H9 (cell line): ENCODE measurements at regions not wholly inside any gene's neighbourhood (a gene's known extent, or its start where the extent isn't known, plus 50 kb on each side); places are given as distances from the start of the nearest gene placed in this dataset.

Experiments used
- DNase-seq: peaks from one replicate; pipeline ENCODE4 v3.0.0-alpha.2; 2017
- H2AFZ ChIP-seq: one replicate; pipeline ENCODE4 v1.6.1; 2013; ENCODE audit warnings: mild to moderate bottlenecking, low read length, control low read depth, moderate library complexity
- H2AK5ac ChIP-seq: 2 replicates; pipeline ENCODE4 v1.6.1; 2013; ENCODE audit warnings: low read length, control low read depth, mixed read lengths; ENCODE audit not compliant: insufficient read length
- H2BK120ac ChIP-seq: one replicate; pipeline ENCODE4 v1.6.1; 2013; ENCODE audit warnings: low read depth, mild to moderate bottlenecking, low read length, control low read depth, inconsistent platforms; ENCODE audit not compliant: poor library complexity, severe bottlenecking
- H2BK12ac ChIP-seq: 2 replicates; pipeline ENCODE4 v1.6.1; 2013; ENCODE audit warnings: low read length, control low read depth, mixed read lengths, low read depth; ENCODE audit not compliant: insufficient read length
- H2BK15ac ChIP-seq: 2 replicates; pipeline ENCODE4 v1.6.1; 2013; ENCODE audit warnings: low read depth, low read length, control low read depth
- H2BK20ac ChIP-seq: one replicate; pipeline ENCODE4 v1.6.1; 2013; ENCODE audit warnings: low read depth, mild to moderate bottlenecking, low read length, control low read depth, inconsistent platforms; ENCODE audit not compliant: poor library complexity, severe bottlenecking
- H2BK5ac ChIP-seq: 2 replicates; pipeline ENCODE4 v1.6.1; 2013; ENCODE audit warnings: low read length, control low read depth, mixed read lengths; ENCODE audit not compliant: insufficient read length
- H3K14ac ChIP-seq: 2 replicates; pipeline ENCODE4 v1.6.1; 2013; ENCODE audit warnings: low read length, control low read depth; ENCODE audit not compliant: insufficient read depth
- H3K18ac ChIP-seq: 2 replicates; pipeline ENCODE4 v1.6.1; 2013; ENCODE audit warnings: low read depth, mild to moderate bottlenecking, mixed read lengths, low read length, control low read depth; ENCODE audit not compliant: insufficient read length
- H3K23ac ChIP-seq: 2 replicates; pipeline ENCODE4 v1.6.1; 2013; ENCODE audit warnings: low read length, control low read depth, mixed read lengths, low read depth; ENCODE audit not compliant: insufficient read length
- H3K23me2 ChIP-seq: 2 replicates; pipeline ENCODE4 v1.6.1; 2013; ENCODE audit warnings: low read depth, mild to moderate bottlenecking, mixed read lengths, low read length, control low read depth; ENCODE audit not compliant: insufficient read length, poor library complexity, severe bottlenecking
- H3K27ac ChIP-seq: 2 replicates; pipeline ENCODE4 v1.5.1; 2013; ENCODE audit warnings: low read length, control low read depth, mixed read lengths, low read depth; ENCODE audit not compliant: insufficient read length
- H3K27me3 ChIP-seq: 2 replicates; pipeline ENCODE4 v1.6.1; 2013; ENCODE audit warnings: low read length, control low read depth, inconsistent platforms; ENCODE audit not compliant: insufficient read depth
- H3K4ac ChIP-seq: 2 replicates; pipeline ENCODE4 v1.6.1; 2013; ENCODE audit warnings: low read depth, mild to moderate bottlenecking, control low read depth, inconsistent platforms, low read length, moderate library complexity
- H3K4me1 ChIP-seq: 2 replicates; pipeline ENCODE4 v1.6.1; 2013; ENCODE audit warnings: low read length, control low read depth, inconsistent platforms; ENCODE audit not compliant: insufficient read depth
- H3K4me2 ChIP-seq: 2 replicates; pipeline ENCODE4 v1.6.1; 2013; ENCODE audit warnings: low read length, control low read depth, mixed read lengths; ENCODE audit not compliant: insufficient read length, insufficient read depth
- H3K56ac ChIP-seq: 2 replicates; pipeline ENCODE4 v1.6.1; 2013; ENCODE audit warnings: low read depth, mild to moderate bottlenecking, mixed read lengths, low read length, control low read depth; ENCODE audit not compliant: insufficient read length
- H3K79me1 ChIP-seq: 2 replicates; pipeline ENCODE4 v1.6.1; 2013; ENCODE audit warnings: low read depth, mild to moderate bottlenecking, moderate library complexity, low read length, control low read depth, inconsistent platforms; ENCODE audit not compliant: insufficient read depth, poor library complexity, severe bottlenecking
- H3K79me2 ChIP-seq: 2 replicates; pipeline ENCODE4 v1.6.1; 2013; ENCODE audit warnings: low read length, control low read depth, inconsistent platforms; ENCODE audit not compliant: insufficient read depth
- H3K9ac ChIP-seq: 2 replicates; pipeline ENCODE4 v1.6.1; 2013; ENCODE audit warnings: low read length, control low read depth, mixed read lengths; ENCODE audit not compliant: insufficient read length; ENCODE audit errors: extremely low read depth
- H3K9me3 ChIP-seq: one replicate; pipeline ENCODE4 v1.6.1; 2013; ENCODE audit warnings: low read depth, low read length, inconsistent platforms; ENCODE audit not compliant: control insufficient read depth
- H3T11ph ChIP-seq: one replicate; pipeline ENCODE4 v1.6.1; 2013; ENCODE audit warnings: mild to moderate bottlenecking, low read length, control low read depth, inconsistent platforms
- H4K20me1 ChIP-seq: one replicate; pipeline ENCODE4 v1.6.1; 2013; ENCODE audit not compliant: control insufficient read depth, insufficient read length, insufficient read depth
- H4K5ac ChIP-seq: 2 replicates; pipeline ENCODE4 v1.6.1; 2013; ENCODE audit warnings: low read depth, mild to moderate bottlenecking, mixed read lengths, low read length, control low read depth; ENCODE audit not compliant: insufficient read length
- H4K8ac ChIP-seq: replicated peaks from 2 replicates; pipeline ENCODE4 v1.6.1; 2013; ENCODE audit warnings: low read length, control low read depth, mixed read lengths, low read depth; ENCODE audit not compliant: insufficient read length
- H4K91ac ChIP-seq: 2 replicates; pipeline ENCODE4 v1.6.1; 2013; ENCODE audit warnings: low read depth, mild to moderate bottlenecking, moderate library complexity, mixed read lengths, low read length, control low read depth; ENCODE audit not compliant: insufficient read length
- H3K27ac Mint-ChIP-seq, 3 experiments: 2 replicates in 2 of 3; 3 replicates in 1 of 3; pipeline ENCODE4 v1.8.0; 2020 to 2021; ENCODE audit warnings: mixed read lengths in 3 of 3, mild to moderate bottlenecking in 1 of 3, moderate library complexity in 1 of 3
- H3K27me3 Mint-ChIP-seq: 2 replicates; pipeline ENCODE4 v1.8.0; 2021; ENCODE audit warnings: low read depth, mild to moderate bottlenecking, moderate library complexity, mixed read lengths
- H3K36me3 Mint-ChIP-seq, 3 experiments: 2 replicates in 2 of 3; 3 replicates in 1 of 3; pipeline ENCODE4 v1.8.0; 2020 to 2021; ENCODE audit warnings: low read depth in 3 of 3, mixed read lengths in 3 of 3; ENCODE audit not compliant: insufficient read depth in 1 of 3
- H3K4me1 Mint-ChIP-seq, 2 experiments: 2 replicates each; pipeline ENCODE4 v1.8.0; 2020; ENCODE audit warnings: mixed read lengths in 2 of 2
- H3K4me3 Mint-ChIP-seq, 2 experiments: 2 replicates in 1 of 2; 3 replicates in 1 of 2; pipeline ENCODE4 v1.8.0; 2020 to 2021; ENCODE audit warnings: mild to moderate bottlenecking in 2 of 2, mixed read lengths in 2 of 2, moderate library complexity in 1 of 2
- H3K9me3 Mint-ChIP-seq, 2 experiments: 2 replicates in 1 of 2; 3 replicates in 1 of 2; pipeline ENCODE4 v1.8.0; 2020; ENCODE audit warnings: mild to moderate bottlenecking in 2 of 2, mixed read lengths in 2 of 2, moderate library complexity in 1 of 2
- CTCF ChIP-seq: fragments of 200-600 bp; sonication (generic); conservative IDR thresholded peaks from 3 replicates; pipeline ENCODE4 v1.8.0; 2021; ENCODE audit warnings: antibody characterized with exemption, mild to moderate bottlenecking
- WGBS: extraction: QIAGEN DNeasy Blood & Tissue Kit; methylation state at CpG from one replicate; pipeline ENCODE4 v1.1.7; 2013; ENCODE audit warnings: missing lambda C conversion rate, low lambda C conversion rate, mixed read lengths; ENCODE audit not compliant: insufficient read length; ENCODE audit errors: extremely low coverage; 5-methylcytosine and 5-hydroxymethylcytosine counted together

- Mint-ChIP-seq H3K4me3 (no peak overlapping the region), H3K36me3 (no peaks in the 10 kb centered on the region), H3K4me1 (peaks cover 23 to 32% of the 10 kb centered on the region in 2 experiments), H3K27me3 (peaks cover 11% of the 10 kb centered on the region), H3K27ac (peak overlapping the region in 1 of 3 experiments; percentile 72; a peak in 2 of 7 replicates), H3K9me3 (no peaks in the 10 kb centered on the region)
- H3K9ac ChIP-seq, result no peak overlapping the region
- H2BK120ac ChIP-seq, result no peak overlapping the region
- no peak overlapping the region for H3K56ac ChIP-seq
- peak overlapping the region; percentile 83 for H4K91ac ChIP-seq
- no peak overlapping the region for H2BK5ac ChIP-seq
- TF ChIP-seq CTCF, result no peak
- no peak overlapping the region for H2AFZ ChIP-seq
- H3K18ac ChIP-seq, result no peak overlapping the region
- no peaks in the 10 kb centered on the region for H3K4me1 ChIP-seq
- H4K5ac ChIP-seq, result no peak overlapping the region
- no peak for DNase-seq
- no peaks in the 10 kb centered on the region for H3K9me3 ChIP-seq
- no peaks in the 10 kb centered on the region; the same call in 1 of the 2 replicates for H3K27me3 ChIP-seq
- no peak overlapping the region for H3K4ac ChIP-seq
- no peaks in the 10 kb centered on the region for H3K79me1 ChIP-seq
- no peak overlapping the region for H2BK20ac ChIP-seq
- H3K27ac ChIP-seq, result no peak overlapping the region
- H4K20me1 ChIP-seq, result no peaks in the 10 kb centered on the region
- no peak overlapping the region for H2BK15ac ChIP-seq
- H3K79me2 ChIP-seq, result no peaks in the 10 kb centered on the region
- H3K4me2 ChIP-seq, result no peak overlapping the region
- H3K23ac ChIP-seq, result no peak overlapping the region
- no peak overlapping the region for H2AK5ac ChIP-seq
- no peak overlapping the region for H3T11ph ChIP-seq
- no peak overlapping the region for H2BK12ac ChIP-seq
- H4K8ac ChIP-seq, result no peak overlapping the region
- H3K14ac ChIP-seq, result no peak overlapping the region
- H3K23me2 ChIP-seq, result no peaks in the 10 kb centered on the region
- no CpG with 5 or more reads among the region's 5 CpGs for WGBS
Measured at GRCh38 chr1:229062135-229062534, 208.8 kb upstream of the RAB4A start.
